KMS-11 (cell line): ENCODE measurements at regions not wholly inside any gene's neighbourhood (a gene's known extent, or its start where the extent isn't known, plus 50 kb on each side); places are given as distances from the start of the nearest gene placed in this dataset.
A peak's percentile ranks its signal among the peaks of the same experiment; 100 is the strongest.

Experiments
- H2AFZ ChIP-seq: fragments of 200-600 bp; sonication (generic); 2 replicates; pipeline ENCODE4 v1.6.1; 2016; ENCODE audit warnings: antibody characterized with exemption, mixed run types, low read depth
- H3K27ac ChIP-seq: fragments of 200-600 bp; sonication (generic); 2 replicates; pipeline ENCODE4 v1.6.1; 2016; ENCODE audit warnings: mild to moderate bottlenecking, mixed run types
- H3K27me3 ChIP-seq: fragments of 200-600 bp; sonication (generic); 2 replicates; pipeline ENCODE4 v1.6.1; 2017; ENCODE audit warnings: mild to moderate bottlenecking, low read depth, mixed run types, moderate library complexity; ENCODE audit not compliant: insufficient read depth
- H3K36me3 ChIP-seq: fragments of 200-600 bp; sonication (generic); 2 replicates; pipeline ENCODE4 v1.6.1; 2017; ENCODE audit warnings: mild to moderate bottlenecking, mixed run types; ENCODE audit not compliant: insufficient read depth
- H3K4me1 ChIP-seq: fragments of 200-600 bp; sonication (generic); 2 replicates; pipeline ENCODE4 v1.6.1; 2016; ENCODE audit warnings: mild to moderate bottlenecking, low read depth, mixed run types; ENCODE audit not compliant: poor library complexity, severe bottlenecking
- H3K4me2 ChIP-seq: fragments of 200-600 bp; sonication (generic); 2 replicates; pipeline ENCODE4 v1.7.0; 2016; ENCODE audit warnings: mild to moderate bottlenecking, mixed run types
- H3K4me3 ChIP-seq: fragments of 200-600 bp; sonication (generic); IDR thresholded peaks from 2 replicates; pipeline ENCODE4 v1.6.1; 2017; ENCODE audit warnings: low read depth, low read length, mixed read lengths; ENCODE audit not compliant: insufficient read depth
- H3K79me2 ChIP-seq: fragments of 200-600 bp; sonication (generic); 2 replicates; pipeline ENCODE4 v1.6.1; 2016; ENCODE audit warnings: low read depth, mixed run types; ENCODE audit not compliant: insufficient read depth
- H3K9ac ChIP-seq: fragments of 200-600 bp; sonication (generic); 2 replicates; pipeline ENCODE4 v1.6.1; 2016; ENCODE audit warnings: mild to moderate bottlenecking, mixed run types
- H4K20me1 ChIP-seq: fragments of 200-600 bp; sonication (generic); 2 replicates; pipeline ENCODE4 v1.6.1; 2016; ENCODE audit warnings: mild to moderate bottlenecking, mixed run types; ENCODE audit not compliant: insufficient read depth
- CTCF ChIP-seq: fragments of 200-600 bp; sonication (generic); conservative IDR thresholded peaks from 2 replicates; pipeline ENCODE4 v1.6.1; 2017; ENCODE audit warnings: low read depth, mild to moderate bottlenecking, antibody characterized with exemption, low read length, moderate library complexity, mixed read lengths

GRCh38 chr2:234271338-234271737 is 220.8 kb downstream of the SPP2 start:
- Histone ChIP-seq H3K79me2 (no peaks in the 10 kb centered on the region), H4K20me1 (no peaks in the 10 kb centered on the region), H3K27me3 (no peaks in the 10 kb centered on the region), H3K36me3 (no peaks in the 10 kb centered on the region), H3K27ac (no peak overlapping the region), H3K4me3 (no peak overlapping the region), H3K9ac (no peak overlapping the region), H3K4me1 (peaks cover 19% of the 10 kb centered on the region), H2AFZ (no peak overlapping the region), H3K4me2 (no peak overlapping the region)
- no peak for TF ChIP-seq CTCF

- H4K20me1 ChIP-seq: no peaks in the 10 kb centered on the region
- no peaks in the 10 kb centered on the region for H3K36me3 ChIP-seq
- no peak overlapping the region for H3K4me2 ChIP-seq
- no peak for TF ChIP-seq CTCF
- H3K9ac ChIP-seq: no peak overlapping the region
- H3K4me1 ChIP-seq: peaks cover 19% of the 10 kb centered on the region
- no peak overlapping the region for H2AFZ ChIP-seq
- H3K79me2 ChIP-seq: no peaks in the 10 kb centered on the region
- no peak overlapping the region for H3K27ac ChIP-seq
- H3K4me3 ChIP-seq: no peak overlapping the region
- no peaks in the 10 kb centered on the region for H3K27me3 ChIP-seq
Measured at GRCh38 chr2:234269769-234270204, 219.3 kb downstream of the SPP2 start.

GRCh38 chr2:234267534-234267933 is 217.0 kb downstream of the SPP2 start:
- Histone ChIP-seq H3K4me2 (no peak overlapping the region; the same call in 1 of the 2 replicates), H3K79me2 (no peaks in the 10 kb centered on the region), H3K27me3 (no peaks in the 10 kb centered on the region), H3K36me3 (no peaks in the 10 kb centered on the region), H3K4me3 (no peak overlapping the region), H3K4me1 (peaks cover 19% of the 10 kb centered on the region), H3K9ac (no peak overlapping the region), H4K20me1 (no peaks in the 10 kb centered on the region), H3K27ac (no peak overlapping the region), H2AFZ (no peak overlapping the region)
- no peak for TF ChIP-seq CTCF

GRCh38 chr2:234266952-234267351 is 216.4 kb downstream of the SPP2 start:
- no peak for TF ChIP-seq CTCF
- no peak overlapping the region for H3K4me3 ChIP-seq
- H3K4me2 ChIP-seq: peak overlapping the region; percentile 12; the same call in 1 of the 2 replicates
- no peak overlapping the region for H3K27ac ChIP-seq
- no peaks in the 10 kb centered on the region for H3K27me3 ChIP-seq
- H3K36me3 ChIP-seq: no peaks in the 10 kb centered on the region
- H3K9ac ChIP-seq: no peak overlapping the region
- H2AFZ ChIP-seq: no peak overlapping the region
- no peaks in the 10 kb centered on the region for H3K79me2 ChIP-seq
- no peaks in the 10 kb centered on the region for H4K20me1 ChIP-seq
- peaks cover 19% of the 10 kb centered on the region for H3K4me1 ChIP-seq
